ENCODE measurements at regions not wholly inside any gene's neighbourhood (a gene's known extent, or its start where the extent isn't known, plus 50 kb on each side); places are given as distances from the start of the nearest gene placed in this dataset.
"Not testable (repeated sequence)": the region's sequence is repeated elsewhere in the genome, so short reads cannot be mapped to it uniquely, and the experiment has no call there.

DNA sequence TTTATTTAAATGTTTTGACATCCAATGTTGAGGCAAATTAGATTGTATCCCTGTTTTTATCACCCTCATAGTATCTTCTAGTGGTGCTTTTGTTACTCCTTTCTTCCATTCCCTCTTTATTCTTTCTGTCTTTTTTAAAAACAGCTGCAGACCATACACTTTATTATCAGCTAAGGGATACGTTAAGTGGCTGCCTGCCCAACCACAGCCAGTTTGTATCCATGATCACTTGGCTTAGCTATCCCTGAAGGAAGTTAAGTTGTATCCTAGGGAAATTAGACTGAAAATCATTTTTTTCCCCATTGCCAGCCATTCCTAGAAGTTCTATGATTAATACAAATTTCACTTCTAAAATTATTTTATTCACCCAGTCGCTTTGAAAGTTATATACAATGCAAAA lies 1032.7 kb downstream of the NR2F1-AS1 start:
- DNase-seq (no peak), ATAC-seq (no peak)
- intact Hi-C loops (cut with micrococcal nuclease), result no loop called here

DNA sequence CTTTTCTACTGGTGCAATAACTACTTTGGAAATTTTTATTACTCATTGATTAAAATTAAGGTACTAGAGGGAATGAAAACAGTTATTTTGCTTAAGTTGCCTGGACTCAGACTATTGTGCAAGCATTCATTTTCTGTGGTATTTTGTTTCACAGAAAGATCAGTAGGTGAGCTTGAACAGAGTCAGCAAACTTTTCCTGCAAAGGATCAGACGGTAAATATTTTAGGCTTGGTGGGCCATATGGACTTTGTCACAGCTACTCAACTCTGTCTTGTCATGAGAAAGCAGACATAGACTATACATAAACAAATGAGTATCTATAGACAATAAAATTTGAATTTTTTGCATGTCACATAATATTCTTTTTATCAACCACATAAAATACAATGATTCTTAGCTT lies 1036.4 kb downstream of the NR2F1-AS1 start:
- DNase-seq (no peak), ATAC-seq (no peak)
- intact Hi-C loops (cut with micrococcal nuclease), result no loop called here

DNA sequence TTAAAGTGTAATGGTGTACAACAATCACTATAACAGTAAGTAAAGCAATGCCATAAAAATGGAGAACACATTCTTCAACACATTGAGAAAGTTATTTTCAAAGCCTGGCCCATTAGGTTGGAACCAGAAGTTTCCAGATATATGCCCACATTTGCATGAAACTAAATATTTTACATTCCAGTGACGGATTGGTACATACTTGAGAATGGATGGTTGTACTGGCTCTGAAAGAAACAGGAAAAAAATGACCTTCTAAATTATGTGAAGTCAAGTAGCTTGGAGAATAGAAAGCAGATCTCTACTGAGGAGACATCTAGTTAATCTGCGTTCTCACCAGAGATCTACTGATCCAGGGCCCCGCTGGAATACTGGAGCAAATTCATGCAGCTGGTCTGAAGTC lies 1037.0 kb downstream of the NR2F1-AS1 start:
- intact Hi-C loops (cut with micrococcal nuclease), result no loop called here
- DNase-seq (no peak), ATAC-seq (no peak)

DNA sequence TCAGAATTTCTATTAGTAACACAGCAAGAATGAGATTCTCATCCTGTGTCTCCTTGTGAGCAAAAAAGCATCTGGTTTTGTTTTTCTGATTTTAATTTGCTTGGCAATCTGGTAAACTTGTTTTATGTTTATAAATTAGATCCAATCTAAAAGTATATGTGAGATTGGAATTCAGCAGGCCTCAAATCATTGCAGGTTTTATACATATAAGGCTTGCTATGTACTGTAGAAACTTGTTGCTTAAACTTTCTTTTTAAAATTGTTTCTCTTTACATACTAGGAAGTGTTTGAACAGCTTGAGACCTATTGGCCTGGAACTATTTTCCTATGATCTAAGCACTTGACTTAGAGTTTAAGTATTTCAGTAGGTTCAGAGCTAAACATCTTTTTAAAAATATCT lies 1037.8 kb downstream of the NR2F1-AS1 start:
- intact Hi-C loops (cut with micrococcal nuclease), result no loop called here
- no peak for DNase-seq
- no peak for ATAC-seq

DNA sequence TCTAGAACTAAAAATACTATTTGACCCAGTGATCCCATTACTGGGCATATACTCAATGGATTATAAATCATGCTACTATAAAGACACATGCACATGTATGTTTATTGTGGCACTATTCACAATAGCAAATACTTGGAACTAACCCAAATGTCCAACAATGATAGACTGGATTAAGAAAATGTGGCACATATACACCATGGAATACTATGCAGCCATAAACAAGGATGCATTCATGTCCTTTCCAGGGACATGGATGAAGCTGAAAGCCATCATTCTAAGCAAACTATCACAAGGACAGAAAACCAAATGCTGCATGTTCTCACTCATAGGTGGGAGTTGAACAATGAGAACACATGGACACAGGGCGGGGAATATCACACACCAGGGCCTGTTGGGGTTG lies 1039.0 kb downstream of the NR2F1-AS1 start:
- intact Hi-C loops (cut with micrococcal nuclease); ATAC-seq; DNase-seq: not testable (repeated sequence)

DNA sequence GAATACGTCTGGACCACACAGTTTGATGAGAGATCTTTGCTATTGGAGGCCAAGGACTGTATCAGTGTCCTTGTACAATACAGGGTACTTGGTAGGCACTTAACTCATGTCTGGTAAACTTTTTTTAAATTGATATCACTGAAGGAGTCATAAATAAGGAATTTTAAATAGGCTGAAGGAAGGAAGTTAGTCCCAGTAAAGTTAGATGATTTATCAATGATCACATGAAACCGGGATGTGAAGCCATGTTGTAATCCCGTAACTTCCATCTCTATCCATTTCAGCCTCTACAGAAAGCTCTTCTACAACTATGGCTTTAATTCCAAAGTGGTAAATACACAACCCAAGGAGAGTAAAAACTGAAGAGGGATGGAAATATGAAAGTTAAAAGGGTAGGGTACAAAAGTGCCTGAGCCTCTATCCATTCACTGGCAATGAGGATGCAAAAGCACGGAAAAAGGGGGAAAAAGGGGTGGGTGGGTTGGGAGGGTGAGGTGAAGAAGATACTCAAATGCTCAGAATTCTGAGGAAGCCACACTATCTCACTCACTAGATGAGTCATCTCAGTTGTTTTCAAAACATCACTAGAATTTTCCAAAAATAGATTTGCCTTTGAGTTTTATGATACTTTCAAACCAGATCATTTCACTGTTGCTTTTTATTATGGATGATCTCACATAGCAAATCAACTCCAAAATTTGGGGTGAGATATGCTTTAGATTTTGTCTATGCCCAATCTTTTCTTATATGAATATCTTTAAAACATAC lies 1053.5 kb downstream of the NR2F1-AS1 start:
- intact Hi-C loops (cut with micrococcal nuclease), result no loop called here
- ATAC-seq (no peak), DNase-seq (no peak)

DNA sequence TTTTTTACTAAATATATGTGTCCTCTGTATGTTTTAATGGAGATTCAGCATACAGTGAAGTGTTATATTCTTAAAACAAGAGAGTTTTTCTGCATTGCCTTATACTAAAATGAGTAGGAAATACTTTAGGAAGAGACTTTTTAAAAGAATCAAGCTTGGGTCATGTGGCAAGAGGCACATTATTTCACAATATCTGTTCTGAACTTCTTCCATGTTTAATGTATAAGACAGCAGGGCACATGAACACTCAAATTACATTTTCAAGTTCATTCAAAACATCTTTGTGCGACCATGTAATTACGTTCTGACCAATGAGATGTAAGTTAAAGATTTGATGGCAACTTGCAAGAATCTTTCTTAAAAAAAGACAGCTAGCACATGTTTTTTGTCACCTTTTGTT lies 1055.9 kb downstream of the NR2F1-AS1 start:
- DNase-seq (no peak), ATAC-seq (no peak)
- intact Hi-C loops (cut with micrococcal nuclease), result no loop called here

DNA sequence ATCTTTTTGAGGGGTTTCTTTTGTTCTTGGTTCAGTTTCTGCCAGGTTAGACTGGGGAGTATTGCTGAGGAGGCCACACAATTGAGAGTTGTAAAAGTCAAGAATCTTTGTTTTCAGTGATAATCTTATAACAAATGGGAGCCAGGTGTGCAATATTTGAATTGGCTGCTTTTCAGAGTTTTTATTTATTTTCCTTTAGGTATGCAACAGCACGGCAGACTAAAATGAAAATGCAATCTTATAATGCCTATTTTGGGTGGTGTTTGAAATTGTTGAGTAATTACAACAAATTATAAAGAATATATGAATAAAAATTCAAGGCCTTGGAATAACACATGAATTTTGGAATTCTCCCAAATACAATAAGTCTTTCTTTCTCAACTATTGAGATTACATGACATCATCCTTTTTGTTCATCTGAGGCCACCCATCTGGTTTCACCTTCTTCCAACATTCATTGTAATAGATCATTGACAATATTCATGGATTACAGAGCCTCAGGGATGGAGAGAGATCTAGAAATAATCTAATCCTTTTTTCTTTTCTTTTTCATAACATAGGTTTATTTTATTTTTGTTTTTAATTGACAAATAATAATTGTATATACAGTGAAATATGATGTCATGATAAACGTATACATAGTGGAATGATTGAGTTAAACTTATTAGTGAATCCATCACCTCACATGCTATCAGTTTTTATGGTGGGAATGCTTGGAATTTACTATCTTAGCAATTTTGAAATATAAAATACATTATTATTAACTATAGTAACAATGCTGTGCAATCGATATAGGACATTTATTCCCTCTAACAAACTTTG lies 1061.0 kb downstream of the NR2F1-AS1 start:
- intact Hi-C loops (cut with micrococcal nuclease), result no loop called here
- DNase-seq, result no peak
- ATAC-seq, result no peak

DNA sequence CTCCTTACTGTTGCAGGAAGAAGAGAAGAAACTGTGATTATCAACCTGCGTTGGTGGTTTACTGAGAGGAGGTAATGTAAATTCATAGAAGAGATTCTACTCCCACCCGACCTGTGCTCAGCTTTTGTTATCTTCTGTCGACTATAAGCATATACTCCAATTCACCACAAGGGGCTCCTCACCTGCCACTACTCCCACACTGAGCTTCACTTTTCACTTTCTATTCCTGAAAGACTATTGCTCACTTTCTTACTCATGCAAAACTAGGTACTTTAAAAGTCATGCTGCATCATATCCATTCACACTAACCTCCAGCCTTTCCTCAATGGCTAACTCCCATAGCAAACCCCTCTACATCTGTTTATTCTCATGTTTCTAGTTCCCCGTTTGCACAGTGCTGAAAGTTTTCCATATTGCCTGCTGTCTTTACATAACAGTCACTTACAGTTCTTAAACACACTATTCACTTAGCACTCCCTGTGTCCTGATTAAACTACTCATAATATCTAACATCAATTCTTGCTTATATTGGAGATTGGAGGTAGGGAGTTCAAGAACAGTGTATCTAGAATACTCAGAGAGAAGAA lies 1062.6 kb downstream of the NR2F1-AS1 start:
- intact Hi-C loops (cut with micrococcal nuclease), result no loop called here
- no peak for DNase-seq
- no peak for ATAC-seq

DNA sequence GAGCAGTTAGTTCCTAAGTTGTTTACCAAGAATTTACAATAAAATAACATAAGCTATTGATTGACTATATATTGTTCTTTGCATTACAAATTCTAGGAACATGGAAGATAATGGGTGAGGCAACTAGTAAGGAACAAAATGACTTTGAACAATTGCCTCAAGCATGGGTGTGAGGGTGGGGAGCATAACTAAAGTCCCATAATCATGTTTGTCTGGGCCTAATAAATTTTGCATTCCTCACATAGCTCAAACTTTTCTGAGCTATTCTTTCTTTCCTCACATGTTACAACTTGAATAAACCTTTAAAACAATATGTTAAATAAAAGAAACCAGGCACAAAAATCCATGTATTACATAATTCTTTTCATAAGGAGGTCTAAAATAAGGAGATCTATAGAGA lies 1066.1 kb downstream of the NR2F1-AS1 start:
- intact Hi-C loops (cut with micrococcal nuclease), result no loop called here
- ATAC-seq (no peak), DNase-seq (no peak)

DNA sequence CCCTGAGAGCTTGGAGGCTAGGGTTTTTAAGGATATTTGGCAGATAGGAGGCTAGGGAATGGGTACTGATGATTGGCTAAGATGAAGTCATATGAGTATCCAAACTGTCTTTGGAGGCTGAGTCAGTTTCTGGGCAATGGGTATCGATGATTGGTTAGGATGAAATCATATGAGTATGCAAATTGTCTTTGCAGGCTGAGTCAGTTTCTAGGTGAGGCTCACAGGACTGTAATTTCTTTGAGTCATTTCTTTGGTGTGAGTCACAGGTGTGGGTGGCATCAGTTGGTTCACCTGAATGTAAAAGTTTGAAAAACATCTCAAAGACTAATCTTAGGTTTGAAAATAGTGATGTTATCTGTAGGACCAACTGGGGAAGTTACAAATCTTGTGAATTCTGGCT lies 1068.0 kb downstream of the NR2F1-AS1 start:
- no peak for DNase-seq
- intact Hi-C loops (cut with micrococcal nuclease), result no loop called here
- ATAC-seq, result no peak

DNA sequence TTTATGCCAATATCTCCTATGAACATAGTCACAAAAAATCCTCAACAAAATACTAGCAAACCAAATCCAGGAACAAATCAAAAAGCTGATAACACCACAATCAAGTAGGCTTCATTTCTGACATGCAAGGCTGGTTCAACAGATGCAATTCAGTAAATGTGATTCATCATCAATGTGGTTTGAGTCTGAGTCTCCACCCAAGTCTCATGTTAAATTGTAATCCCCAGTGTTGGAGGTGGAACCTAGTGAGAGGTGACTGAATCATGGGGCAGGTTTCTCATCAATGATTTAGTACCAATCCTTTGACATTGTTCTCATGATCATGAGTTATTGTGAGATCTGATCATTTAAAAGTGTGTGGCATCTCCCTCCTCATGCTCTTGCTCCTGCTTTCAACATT lies 1072.7 kb downstream of the NR2F1-AS1 start:
- no peak for ATAC-seq
- no peak for DNase-seq
- intact Hi-C loops (cut with micrococcal nuclease), result no loop called here

DNA sequence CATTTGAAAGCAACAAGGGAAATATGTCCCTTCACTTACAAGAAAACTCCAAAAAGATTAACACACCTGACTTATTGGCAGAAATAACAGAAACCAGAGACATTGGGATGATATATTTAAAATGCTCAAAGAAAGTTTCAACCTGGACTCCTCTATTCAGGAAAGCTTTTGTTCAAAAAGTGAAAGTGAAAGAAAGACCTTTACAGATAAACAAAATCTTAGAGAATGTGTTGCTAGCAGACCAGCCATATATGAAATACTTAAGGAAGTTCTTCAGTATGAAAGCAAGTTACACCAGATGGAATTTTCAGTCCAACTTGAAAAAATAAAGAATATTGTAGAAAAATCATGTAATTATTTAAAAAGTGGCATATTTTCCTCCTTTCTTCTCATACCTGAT lies 1075.1 kb downstream of the NR2F1-AS1 start:
- intact Hi-C loops (cut with micrococcal nuclease), result no loop called here
- DNase-seq, result no peak
- ATAC-seq, result no peak

DNA sequence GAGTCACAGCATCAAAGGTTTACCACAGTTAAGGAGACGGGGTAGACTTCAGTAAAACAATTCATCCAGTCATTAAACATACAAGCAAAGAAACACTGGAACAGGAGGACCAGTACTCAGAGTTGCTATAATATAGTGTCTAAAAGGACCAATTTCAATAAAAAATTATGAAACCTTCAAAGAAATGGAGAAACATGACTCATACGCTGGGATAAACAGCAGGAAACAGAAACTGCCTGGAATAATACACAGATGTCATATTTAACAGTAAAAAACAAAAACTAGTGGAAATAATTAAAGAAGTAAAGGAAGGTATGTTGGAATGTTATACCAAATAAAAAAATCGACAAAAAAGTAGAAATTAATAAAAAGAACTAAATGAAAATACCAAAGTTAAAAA lies 1075.9 kb downstream of the NR2F1-AS1 start:
- no peak for ATAC-seq

DNA sequence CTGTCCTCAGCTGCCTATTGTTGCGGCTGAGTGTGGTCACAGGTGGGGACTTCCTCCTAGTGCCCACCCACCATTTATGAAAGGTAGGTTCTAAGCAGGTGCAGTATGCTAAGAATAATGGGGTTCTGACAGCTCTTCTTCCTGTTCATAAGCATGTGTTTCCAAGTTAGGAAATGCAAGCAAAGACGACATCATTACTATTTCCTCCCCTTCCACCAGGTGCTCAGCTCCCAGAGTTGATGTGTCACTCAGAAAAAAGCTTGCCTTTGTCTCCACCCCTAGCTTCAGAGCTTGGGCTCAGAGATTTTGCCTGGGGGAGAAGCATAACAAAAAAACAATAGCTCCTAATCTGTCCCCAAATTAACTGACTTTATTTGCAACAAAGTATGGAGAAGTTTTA lies 1076.7 kb downstream of the NR2F1-AS1 start:
- intact Hi-C loops (cut with micrococcal nuclease), result no loop called here
- DNase-seq (no peak), ATAC-seq (no peak)

More for the DNA sequence above, 1075.9 kb downstream of the NR2F1-AS1 start:
- intact Hi-C loops (cut with micrococcal nuclease), result no loop called here
- DNase-seq, result no peak

DNA sequence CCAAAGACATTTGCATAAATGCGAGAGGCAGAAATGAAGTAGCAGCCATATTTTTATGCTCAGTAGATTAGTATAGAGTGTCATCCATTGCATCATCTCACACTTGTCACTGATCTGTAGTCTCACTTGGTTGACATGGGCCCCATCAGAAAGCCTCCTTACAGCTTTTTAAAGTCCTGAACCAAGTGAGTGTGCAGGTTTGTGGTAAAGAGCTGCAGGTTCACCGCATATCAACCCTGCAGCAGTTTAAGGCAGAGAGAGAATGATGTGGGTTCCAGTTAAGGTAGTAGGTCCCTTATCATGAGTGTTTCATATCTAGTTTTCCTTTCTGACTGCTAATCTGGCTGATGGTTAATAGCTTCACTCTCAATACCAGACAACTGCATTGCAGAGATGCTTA lies 1080.3 kb downstream of the NR2F1-AS1 start:
- intact Hi-C loops (cut with micrococcal nuclease), result no loop called here
- DNase-seq, result no peak
- ATAC-seq, result no peak

DNA sequence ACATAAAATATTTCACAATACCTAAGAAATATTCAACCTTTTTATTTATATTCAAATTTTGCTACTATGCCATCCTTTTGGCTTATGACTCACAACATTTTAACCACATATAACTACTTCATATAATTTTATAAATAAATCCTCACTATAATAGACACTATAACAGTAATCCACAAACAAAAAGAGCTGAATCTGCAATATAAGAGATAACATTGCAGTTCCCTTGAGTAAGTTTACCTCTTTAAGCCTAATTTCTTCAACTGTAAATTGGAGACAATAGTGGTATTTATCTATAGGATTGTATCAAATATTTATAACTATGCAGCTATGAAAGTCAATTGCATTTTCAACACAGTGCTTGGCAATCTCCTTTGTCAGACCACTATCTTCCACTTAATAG lies 1084.5 kb downstream of the NR2F1-AS1 start:
- no peak for ATAC-seq
- intact Hi-C loops (cut with micrococcal nuclease), result no loop called here
- DNase-seq, result no peak

DNA sequence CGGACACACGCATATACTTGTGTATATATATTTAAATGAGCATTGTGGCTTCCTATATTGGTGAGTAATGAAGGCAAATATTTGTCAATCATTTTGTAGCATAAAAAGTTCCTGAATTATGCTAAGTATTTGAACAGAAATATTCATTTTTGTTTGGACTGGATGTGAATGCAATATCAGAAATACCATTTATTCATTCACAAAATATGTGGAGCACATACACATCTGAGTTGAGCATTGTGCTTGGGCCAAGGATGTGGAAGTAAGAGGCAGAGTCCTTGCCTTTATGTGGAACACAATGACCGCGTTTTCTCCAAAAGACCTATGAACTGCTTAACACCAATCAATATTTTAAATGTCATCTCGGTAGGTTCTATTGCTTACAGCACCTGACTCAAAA lies 1086.5 kb downstream of the NR2F1-AS1 start:
- ATAC-seq, result no peak
- DNase-seq, result no peak
- intact Hi-C loops (cut with micrococcal nuclease), result no loop called here

DNA sequence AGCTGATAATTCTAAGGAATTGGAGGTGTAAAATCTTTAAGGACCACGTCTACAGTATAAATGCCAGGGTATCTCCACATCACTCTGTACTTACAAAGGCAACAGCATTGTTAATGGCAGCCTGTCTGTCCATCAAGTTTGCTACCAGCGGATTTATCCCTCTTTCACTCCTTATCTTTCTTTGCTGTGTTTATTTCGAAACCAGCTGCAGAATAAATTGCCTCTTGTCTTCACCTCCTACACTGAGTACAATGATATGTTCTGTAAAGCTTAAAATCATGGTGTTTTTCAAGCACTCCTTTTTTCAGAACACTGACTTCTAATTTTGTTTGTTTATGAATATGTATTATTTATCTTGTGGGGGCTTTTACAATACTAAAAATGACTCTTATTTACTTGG lies 1088.1 kb downstream of the NR2F1-AS1 start:
- DNase-seq (no peak), ATAC-seq (no peak)
- intact Hi-C loops (cut with micrococcal nuclease), result no loop called here

DNA sequence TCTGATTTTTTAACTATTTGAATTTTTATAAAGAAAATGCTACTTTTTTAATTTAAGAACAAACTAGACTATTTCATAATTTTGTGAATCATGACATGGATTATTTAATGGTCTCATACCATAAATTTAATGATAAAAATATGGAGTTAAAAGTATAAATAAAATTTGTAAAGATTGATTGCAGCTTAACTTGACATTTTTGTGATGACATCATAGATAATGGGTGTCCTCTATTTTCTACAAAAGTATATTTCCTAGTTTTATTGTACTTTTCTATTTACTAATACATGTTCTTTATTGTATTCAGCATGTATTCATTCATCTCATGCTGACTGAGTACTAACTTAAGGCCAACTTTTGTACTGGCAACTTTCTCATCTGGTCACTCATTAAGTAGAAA lies 1096.5 kb downstream of the NR2F1-AS1 start:
- intact Hi-C loops (cut with micrococcal nuclease), result no loop called here
- ATAC-seq, result no peak
- no peak for DNase-seq

All from left ventricle myocardium superior (tissue), 1 donor.